ENCODE measurements at regions not wholly inside any gene's neighbourhood (a gene's known extent, or its start where the extent isn't known, plus 50 kb on each side); places are given as distances from the start of the nearest gene placed in this dataset.

DNA sequence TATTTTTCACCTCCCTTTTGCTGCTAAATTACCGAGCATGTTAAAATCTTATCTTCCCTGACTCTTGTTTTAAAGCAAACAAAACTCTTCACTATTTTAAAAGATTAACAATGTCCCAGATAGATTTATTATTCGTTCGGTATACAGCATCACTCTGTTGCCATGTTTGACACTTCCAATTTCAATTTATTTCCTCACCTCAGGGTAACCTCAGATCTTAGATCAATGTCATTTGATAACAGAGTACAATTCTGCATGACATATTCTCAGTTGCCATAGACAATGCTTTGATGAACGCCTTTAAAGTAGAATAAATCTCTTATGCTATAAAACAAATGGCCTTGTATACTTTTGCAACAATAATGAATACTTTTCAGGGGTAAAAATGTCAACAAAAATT, 1078.1 kb upstream of the IGFBP7 start:
- TF ChIP-seq, protein P1, sequence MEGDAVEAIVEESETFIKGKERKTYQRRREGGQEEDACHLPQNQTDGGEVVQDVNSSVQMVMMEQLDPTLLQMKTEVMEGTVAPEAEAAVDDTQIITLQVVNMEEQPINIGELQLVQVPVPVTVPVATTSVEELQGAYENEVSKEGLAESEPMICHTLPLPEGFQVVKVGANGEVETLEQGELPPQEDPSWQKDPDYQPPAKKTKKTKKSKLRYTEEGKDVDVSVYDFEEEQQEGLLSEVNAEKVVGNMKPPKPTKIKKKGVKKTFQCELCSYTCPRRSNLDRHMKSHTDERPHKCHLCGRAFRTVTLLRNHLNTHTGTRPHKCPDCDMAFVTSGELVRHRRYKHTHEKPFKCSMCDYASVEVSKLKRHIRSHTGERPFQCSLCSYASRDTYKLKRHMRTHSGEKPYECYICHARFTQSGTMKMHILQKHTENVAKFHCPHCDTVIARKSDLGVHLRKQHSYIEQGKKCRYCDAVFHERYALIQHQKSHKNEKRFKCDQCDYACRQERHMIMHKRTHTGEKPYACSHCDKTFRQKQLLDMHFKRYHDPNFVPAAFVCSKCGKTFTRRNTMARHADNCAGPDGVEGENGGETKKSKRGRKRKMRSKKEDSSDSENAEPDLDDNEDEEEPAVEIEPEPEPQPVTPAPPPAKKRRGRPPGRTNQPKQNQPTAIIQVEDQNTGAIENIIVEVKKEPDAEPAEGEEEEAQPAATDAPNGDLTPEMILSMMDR (IDR thresholded peaks at IDR 0.05) = no peak
- no peak for TF ChIP-seq POLR2A (IDR thresholded peaks at IDR 0.05)
- TF ChIP-seq EP300 (IDR thresholded peaks at IDR 0.05) = no peak
